Cerebellar nuclear complex (tissue), 1 donor: ENCODE measurements at regions not wholly inside any gene's neighbourhood (a gene's known extent, or its start where the extent isn't known, plus 50 kb on each side); places are given as distances from the start of the nearest gene placed in this dataset.
"Not testable (repeated sequence)": the region's sequence is repeated elsewhere in the genome, so short reads cannot be mapped to it uniquely, and the experiment has no call there.

Experiments
- DNase-seq, 2 experiments: peaks; one replicate each; lab custom pipeline; 2025; lab: John Stamatoyannopoulos, UW

GRCh38 chr20:59460352-59460751, 144.0 kb upstream of the PHACTR3 start:
- no peak for DNase-seq

- DNase-seq, result no peak
Measured at GRCh38 chr20:59461526-59461925, 142.8 kb upstream of the PHACTR3 start.

GRCh38 chr20:59462249-59462648, 142.1 kb upstream of the PHACTR3 start:
- DNase-seq, result no peak

- DNase-seq, result no peak
Measured at GRCh38 chr20:59463541-59463940, 140.8 kb upstream of the PHACTR3 start.

GRCh38 chr20:59466107-59466815, 138.1 kb upstream of the PHACTR3 start:
- no peak for DNase-seq

GRCh38 chr20:59468831-59469230, 135.5 kb upstream of the PHACTR3 start:
- DNase-seq, result no peak

- DNase-seq, result no peak
Measured at GRCh38 chr20:59469267-59470252, 134.8 kb upstream of the PHACTR3 start.

GRCh38 chr20:59470521-59470920, 133.8 kb upstream of the PHACTR3 start:
- DNase-seq, result no peak

- no peak for DNase-seq
Measured at GRCh38 chr20:59471653-59472421, 132.5 kb upstream of the PHACTR3 start.

- DNase-seq, result no peak
Measured at GRCh38 chr20:59473742-59474141, 130.6 kb upstream of the PHACTR3 start.

GRCh38 chr20:59481067-59481466, 123.3 kb upstream of the PHACTR3 start:
- DNase-seq, result no peak

GRCh38 chr20:59481477-59482018, 122.8 kb upstream of the PHACTR3 start:
- no peak for DNase-seq

GRCh38 chr20:59482351-59483187, 121.8 kb upstream of the PHACTR3 start:
- no peak for DNase-seq

- no peak for DNase-seq
Measured at GRCh38 chr20:59483481-59483880, 120.9 kb upstream of the PHACTR3 start.

- no peak for DNase-seq
Measured at GRCh38 chr20:59484228-59484627, 120.1 kb upstream of the PHACTR3 start.

GRCh38 chr20:59485576-59486454, 118.5 kb upstream of the PHACTR3 start:
- DNase-seq, result peak in 1 of 2 experiments; percentile 22

- DNase-seq, result not testable (repeated sequence)
Measured at GRCh38 chr20:59488459-59488858, 115.9 kb upstream of the PHACTR3 start.

GRCh38 chr20:59490196-59491004, 113.9 kb upstream of the PHACTR3 start:
- not testable (repeated sequence) for DNase-seq

- DNase-seq, result no peak
Measured at GRCh38 chr20:59491884-59492283, 112.5 kb upstream of the PHACTR3 start.
